ENCODE measurements at regions not wholly inside any gene's neighbourhood (a gene's known extent, or its start where the extent isn't known, plus 50 kb on each side); places are given as distances from the start of the nearest gene placed in this dataset.
"Not testable (repeated sequence)": the region's sequence is repeated elsewhere in the genome, so short reads cannot be mapped to it uniquely, and the experiment has no call there.

- in situ Hi-C loops (cut with HindIII; ENCODE audit: low pct_unique_long_range_greater_than_20kb, low sequenced_read_pairs): no loop called here
- no peak for TF ChIP-seq JUND (IDR thresholded peaks at IDR 0.05; ENCODE audit: low read depth)
- no peak for DNase-seq (ENCODE audit: low read depth in 1 of 2, low spot score in 1 of 2)
Measured at GRCh38 chr11:123330948-123331347, 99.1 kb upstream of the GRAMD1B start.

GRCh38 chr11:123330471-123330870 lies 99.6 kb upstream of the GRAMD1B start:
- DNase-seq (ENCODE audit: low read depth in 1 of 2, low spot score in 1 of 2): no peak
- in situ Hi-C loops (cut with HindIII; ENCODE audit: low pct_unique_long_range_greater_than_20kb, low sequenced_read_pairs): no loop called here
- no peak for TF ChIP-seq JUND (IDR thresholded peaks at IDR 0.05; ENCODE audit: low read depth)

GRCh38 chr11:123330071-123330470 lies 100.0 kb upstream of the GRAMD1B start:
- in situ Hi-C loops (cut with HindIII; ENCODE audit: low pct_unique_long_range_greater_than_20kb, low sequenced_read_pairs): no loop called here
- TF ChIP-seq JUND (IDR thresholded peaks at IDR 0.05; ENCODE audit: low read depth): no peak
- DNase-seq (ENCODE audit: low read depth in 1 of 2, low spot score in 1 of 2): no peak

GRCh38 chr11:123328281-123328867 lies 101.7 kb upstream of the GRAMD1B start:
- no peak for DNase-seq (ENCODE audit: low read depth in 1 of 2, low spot score in 1 of 2)
- in situ Hi-C loops (cut with HindIII; ENCODE audit: low pct_unique_long_range_greater_than_20kb, low sequenced_read_pairs): no loop called here
- TF ChIP-seq JUND (IDR thresholded peaks at IDR 0.05; ENCODE audit: low read depth): no peak

- in situ Hi-C loops (cut with HindIII; ENCODE audit: low pct_unique_long_range_greater_than_20kb, low sequenced_read_pairs): no loop called here
- TF ChIP-seq JUND (IDR thresholded peaks at IDR 0.05; ENCODE audit: low read depth): no peak
Measured at GRCh38 chr11:123325533-123325932, 104.5 kb upstream of the GRAMD1B start.

GRCh38 chr11:123323568-123323967 lies 106.5 kb upstream of the GRAMD1B start:
- in situ Hi-C loops (cut with HindIII; ENCODE audit: low pct_unique_long_range_greater_than_20kb, low sequenced_read_pairs): no loop called here
- no peak for TF ChIP-seq JUND (IDR thresholded peaks at IDR 0.05; ENCODE audit: low read depth)
- DNase-seq (ENCODE audit: low read depth in 1 of 2, low spot score in 1 of 2): no peak

More at GRCh38 chr11:123325533-123325932, 104.5 kb upstream of the GRAMD1B start:
- no peak for DNase-seq (ENCODE audit: low read depth in 1 of 2, low spot score in 1 of 2)

GRCh38 chr11:123321636-123322035 lies 108.4 kb upstream of the GRAMD1B start:
- in situ Hi-C loops (cut with HindIII; ENCODE audit: low pct_unique_long_range_greater_than_20kb, low sequenced_read_pairs): no loop called here
- no peak for DNase-seq (ENCODE audit: low read depth in 1 of 2, low spot score in 1 of 2)
- TF ChIP-seq JUND (IDR thresholded peaks at IDR 0.05; ENCODE audit: low read depth): no peak

- no peak for TF ChIP-seq JUND (IDR thresholded peaks at IDR 0.05; ENCODE audit: low read depth)
- in situ Hi-C loops (cut with HindIII; ENCODE audit: low pct_unique_long_range_greater_than_20kb, low sequenced_read_pairs): no loop called here
- no peak for DNase-seq (ENCODE audit: low read depth in 1 of 2, low spot score in 1 of 2)
Measured at GRCh38 chr11:123318623-123319022, 111.4 kb upstream of the GRAMD1B start.

GRCh38 chr11:123318132-123318531 lies 111.9 kb upstream of the GRAMD1B start:
- in situ Hi-C loops (cut with HindIII; ENCODE audit: low pct_unique_long_range_greater_than_20kb, low sequenced_read_pairs); DNase-seq (ENCODE audit: low read depth in 1 of 2, low spot score in 1 of 2): not testable (repeated sequence)

- in situ Hi-C loops (cut with HindIII; ENCODE audit: low pct_unique_long_range_greater_than_20kb, low sequenced_read_pairs): no loop called here
Measured at GRCh38 chr11:123316003-123316402, 114.1 kb upstream of the GRAMD1B start.

GRCh38 chr11:123314972-123315371 lies 115.1 kb upstream of the GRAMD1B start:
- in situ Hi-C loops (cut with HindIII; ENCODE audit: low pct_unique_long_range_greater_than_20kb, low sequenced_read_pairs): no loop called here
- no peak for DNase-seq (ENCODE audit: low read depth in 1 of 2, low spot score in 1 of 2)
- no peak for TF ChIP-seq JUND (IDR thresholded peaks at IDR 0.05; ENCODE audit: low read depth)

More at GRCh38 chr11:123316003-123316402, 114.1 kb upstream of the GRAMD1B start:
- no peak for TF ChIP-seq JUND (IDR thresholded peaks at IDR 0.05; ENCODE audit: low read depth)
- DNase-seq (ENCODE audit: low read depth in 1 of 2, low spot score in 1 of 2): no peak

- no peak for TF ChIP-seq JUND (IDR thresholded peaks at IDR 0.05; ENCODE audit: low read depth)
- in situ Hi-C loops (cut with HindIII; ENCODE audit: low pct_unique_long_range_greater_than_20kb, low sequenced_read_pairs): no loop called here
- no peak for DNase-seq (ENCODE audit: low read depth in 1 of 2, low spot score in 1 of 2)
Measured at GRCh38 chr11:123313262-123313661, 116.8 kb upstream of the GRAMD1B start.

GRCh38 chr11:123308077-123308476 lies 113.0 kb upstream of the CLMP start:
- DNase-seq (ENCODE audit: low read depth in 1 of 2, low spot score in 1 of 2): no peak
- no peak for TF ChIP-seq JUND (IDR thresholded peaks at IDR 0.05; ENCODE audit: low read depth)
- in situ Hi-C loops (cut with HindIII; ENCODE audit: low pct_unique_long_range_greater_than_20kb, low sequenced_read_pairs): no loop called here

GRCh38 chr11:123307276-123307675 lies 112.2 kb upstream of the CLMP start:
- in situ Hi-C loops (cut with HindIII; ENCODE audit: low pct_unique_long_range_greater_than_20kb, low sequenced_read_pairs): no loop called here
- DNase-seq (ENCODE audit: low read depth in 1 of 2, low spot score in 1 of 2): no peak
- TF ChIP-seq JUND (IDR thresholded peaks at IDR 0.05; ENCODE audit: low read depth): no peak
